HG02759 (cell line): ENCODE measurements at regions not wholly inside any gene's neighbourhood (a gene's known extent, or its start where the extent isn't known, plus 50 kb on each side); places are given as distances from the start of the nearest gene placed in this dataset.

Experiments
- ATAC-seq: cut with Tn5 transposase; IDR thresholded peaks from one replicate; pipeline ENCODE4 v1.9.1; 2021; ENCODE audit warnings: mild to moderate bottlenecking, moderate library complexity; ENCODE audit not compliant: unreplicated experiment

- ATAC-seq = no peak
Measured at GRCh38 chr4:138030375-138030774, 211.8 kb downstream of the SLC7A11 start.

- no peak for ATAC-seq
Measured at GRCh38 chr4:138028923-138029322, 213.2 kb downstream of the SLC7A11 start.

GRCh38 chr4:138021139-138021830, 220.9 kb downstream of the SLC7A11 start:
- ATAC-seq = no peak

DNA sequence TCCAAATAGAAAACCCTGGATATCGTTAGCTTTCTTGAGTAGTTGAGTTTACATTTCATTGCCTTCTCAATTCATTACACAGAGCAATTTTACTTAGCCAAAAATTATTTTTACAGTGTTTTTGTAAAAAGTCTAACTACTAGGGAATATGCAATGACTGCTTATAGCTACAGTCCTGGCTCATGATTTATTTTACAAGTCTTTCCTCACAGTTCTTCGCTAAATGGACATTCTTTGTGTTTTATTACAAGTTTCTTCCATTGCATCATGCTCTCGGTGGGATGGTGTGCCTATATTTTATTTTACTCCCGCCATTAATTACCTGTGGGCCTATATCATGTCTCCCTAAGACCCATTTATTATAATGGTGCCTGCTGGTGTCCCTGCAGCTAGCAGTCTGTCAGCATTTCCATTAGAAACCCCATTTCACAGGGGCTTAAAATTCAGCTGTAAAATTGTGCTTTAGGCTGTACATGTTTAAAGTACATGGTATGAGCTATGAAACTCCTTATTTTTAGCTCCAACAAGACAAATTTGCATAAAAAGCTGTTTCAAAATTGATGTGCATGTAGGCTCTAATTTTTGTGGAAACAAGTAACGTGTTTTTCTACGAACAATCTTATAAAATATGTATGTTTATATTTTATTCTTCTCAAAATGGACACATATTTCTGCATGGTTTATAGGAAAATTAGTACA, 227.4 kb downstream of the SLC7A11 start:
- ATAC-seq = no peak

- ATAC-seq = no peak
Measured at GRCh38 chr4:138013625-138014024, 228.5 kb downstream of the SLC7A11 start.

DNA sequence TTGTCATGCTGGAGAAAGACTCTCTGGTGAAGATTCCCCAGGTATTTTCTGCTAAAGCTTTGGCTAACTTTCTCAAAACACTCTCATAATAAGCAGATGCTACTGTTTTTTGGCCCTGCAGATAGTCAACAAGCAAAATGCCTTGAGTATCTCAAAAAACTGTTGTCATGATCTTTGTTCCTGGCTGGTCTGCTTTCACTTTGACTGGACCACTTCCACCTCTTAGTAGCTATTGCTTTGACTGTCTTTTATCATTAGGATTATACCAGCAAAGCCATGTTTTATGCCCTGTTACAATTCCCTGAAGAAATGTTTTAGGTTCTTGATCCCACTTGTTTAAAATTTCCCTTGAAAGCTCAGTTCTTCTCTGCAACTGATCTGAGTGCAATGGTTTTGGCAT, 231.5 kb downstream of the SLC7A11 start:
- ATAC-seq = peak; percentile 79

- ATAC-seq = no peak
Measured at GRCh38 chr4:138007572-138007971, 234.6 kb downstream of the SLC7A11 start.

DNA sequence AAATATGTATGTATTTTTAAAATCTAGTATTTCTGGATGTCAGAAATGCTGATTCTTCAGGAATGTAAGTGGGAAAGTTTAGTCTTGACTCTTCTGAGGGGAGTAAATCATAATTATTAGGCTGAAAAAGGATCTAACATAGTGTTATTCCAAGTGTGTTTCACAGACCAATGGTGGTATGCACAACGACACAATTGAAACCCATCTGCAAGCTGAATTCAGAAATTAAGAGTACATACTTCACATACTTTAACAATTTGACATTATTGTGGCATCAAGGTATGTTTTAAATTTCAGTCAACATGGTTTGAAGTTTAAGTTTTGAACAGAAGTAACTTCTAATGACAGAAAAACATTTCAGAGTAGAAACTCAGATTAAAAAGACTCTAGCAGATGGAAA, 236.7 kb downstream of the SLC7A11 start:
- no peak for ATAC-seq

DNA sequence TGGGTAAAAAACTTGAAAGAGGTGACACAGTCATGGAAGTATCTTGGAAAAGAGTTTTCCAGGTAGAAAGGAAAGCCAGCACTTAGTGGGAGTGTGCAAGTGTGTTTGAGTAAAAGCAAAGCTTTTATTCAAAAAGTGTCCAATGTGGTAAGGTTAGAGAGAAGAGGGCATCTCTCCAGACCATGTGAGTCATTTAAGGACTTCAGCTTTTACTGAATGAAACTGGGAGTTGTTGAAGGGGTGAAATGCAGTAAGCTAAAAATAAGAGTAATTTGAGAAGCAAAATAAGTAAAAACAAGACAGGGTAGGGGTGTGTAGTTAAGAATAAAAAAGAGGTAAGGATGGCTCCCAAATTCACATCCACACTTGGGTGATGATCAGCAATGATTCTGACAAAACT, 238.9 kb downstream of the SLC7A11 start:
- ATAC-seq = peak; percentile 99

DNA sequence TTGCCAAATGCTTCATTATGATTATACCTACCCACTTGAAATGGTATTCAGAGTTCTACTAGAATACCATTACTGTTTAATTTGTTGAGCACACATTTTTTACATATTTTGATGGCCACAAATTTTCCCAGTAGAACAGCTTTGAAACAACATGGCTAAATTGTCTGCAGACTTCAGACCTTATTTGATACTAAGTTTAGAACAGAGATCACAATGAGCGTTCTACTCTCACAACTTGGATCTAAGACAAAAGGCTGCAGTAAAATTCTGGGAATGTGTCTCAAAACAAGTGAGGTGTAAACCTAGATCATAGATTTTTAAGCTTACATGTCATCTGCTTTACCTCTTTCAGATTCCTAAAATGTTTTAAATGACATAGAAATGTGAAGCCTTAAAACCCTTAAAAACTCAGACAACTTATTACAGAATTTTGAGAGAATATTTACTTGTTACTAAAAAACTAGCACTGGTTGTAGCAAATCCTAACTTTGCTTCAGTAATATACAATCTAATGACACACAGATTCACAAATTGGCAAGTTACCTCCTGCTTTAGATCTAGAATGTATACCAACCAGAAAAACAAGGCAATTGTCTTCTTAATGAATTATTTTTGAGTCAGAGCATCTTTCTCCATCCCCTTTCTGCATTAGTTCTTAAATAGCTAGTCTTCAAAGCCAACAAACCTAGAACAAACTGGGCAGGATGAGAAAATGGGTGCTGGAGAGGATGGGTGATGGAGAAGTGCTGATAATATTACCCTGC, 243.3 kb downstream of the SLC7A11 start:
- ATAC-seq = no peak

- no peak for ATAC-seq
Measured at GRCh38 chr4:137997496-137997895, 244.7 kb downstream of the SLC7A11 start.

DNA sequence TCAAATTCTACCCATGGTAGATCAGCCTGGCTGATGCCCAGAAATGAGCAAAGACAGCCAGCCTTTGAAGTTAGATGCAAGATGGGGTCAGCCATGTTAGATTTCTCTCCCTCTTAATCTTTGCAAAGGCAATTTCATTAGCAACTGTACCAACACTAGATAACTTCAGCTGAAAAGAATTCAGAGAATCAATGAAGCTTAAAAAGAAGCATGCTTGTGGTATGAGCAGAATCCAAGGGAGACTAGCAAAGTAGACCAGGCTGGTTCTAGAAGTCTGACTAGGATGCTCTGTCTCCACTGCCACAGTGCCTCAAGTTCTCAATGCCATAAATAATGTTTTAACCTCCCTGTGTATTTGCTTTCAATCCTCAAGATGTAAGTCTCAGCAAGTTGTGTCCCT, 247.3 kb downstream of the SLC7A11 start:
- ATAC-seq = no peak

DNA sequence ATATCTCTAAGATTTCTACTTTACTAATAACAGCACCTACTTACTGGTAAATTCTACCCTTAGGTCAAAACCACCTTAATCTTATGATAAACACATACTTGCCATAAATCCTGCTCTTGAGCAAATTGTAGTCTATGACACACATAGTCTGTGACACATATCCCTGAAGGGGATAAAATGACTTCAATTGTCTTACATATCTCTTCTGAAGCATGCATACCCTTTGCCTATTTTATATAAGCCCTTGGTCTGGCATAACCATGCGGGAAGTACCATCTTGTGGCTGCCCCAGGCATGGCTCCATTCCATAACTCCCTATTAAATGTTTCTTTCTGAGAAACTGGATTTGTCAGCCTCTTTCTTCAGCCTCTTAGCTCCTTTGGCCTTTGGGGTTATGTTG, 248.9 kb downstream of the SLC7A11 start:
- no peak for ATAC-seq

DNA sequence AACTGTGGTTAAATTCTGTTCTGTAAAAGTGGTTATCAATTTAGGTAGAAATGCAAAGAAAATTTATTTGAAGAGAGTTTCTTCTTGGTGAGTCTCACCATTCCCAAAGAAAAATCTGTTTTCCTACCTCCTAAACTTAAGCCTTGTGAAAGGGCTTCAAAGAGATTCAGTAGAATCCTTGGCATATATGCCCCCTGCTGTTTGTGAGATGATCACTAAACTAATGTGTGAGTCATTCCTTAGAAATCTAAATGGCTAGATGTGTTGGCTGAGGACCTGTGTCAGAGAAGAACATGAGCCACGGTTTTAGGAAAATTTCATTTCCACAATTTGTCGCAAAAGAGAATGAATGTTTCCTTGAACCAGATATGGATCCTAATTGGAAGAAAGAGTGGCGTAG, 260.9 kb downstream of the SLC7A11 start:
- ATAC-seq = no peak

DNA sequence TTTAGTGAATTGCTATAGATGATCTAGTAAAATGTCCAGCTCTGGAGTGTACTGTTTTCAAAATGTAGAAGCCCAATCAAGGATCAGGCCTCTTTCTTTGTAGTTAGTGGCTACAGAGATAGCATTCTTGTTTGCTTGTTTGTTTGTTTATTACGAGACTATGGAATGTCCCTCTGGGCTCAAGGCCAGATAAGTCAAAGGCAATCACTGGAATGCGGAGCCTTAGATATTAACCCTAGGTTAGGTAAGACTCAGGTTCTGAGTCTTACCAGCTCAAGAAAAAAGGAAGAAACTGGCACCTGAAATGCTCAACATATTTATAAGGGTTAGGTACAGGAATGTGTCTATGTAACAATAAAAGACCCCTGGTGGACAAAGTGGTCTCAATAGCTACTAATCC, 261.5 kb downstream of the SLC7A11 start:
- ATAC-seq = no peak

DNA sequence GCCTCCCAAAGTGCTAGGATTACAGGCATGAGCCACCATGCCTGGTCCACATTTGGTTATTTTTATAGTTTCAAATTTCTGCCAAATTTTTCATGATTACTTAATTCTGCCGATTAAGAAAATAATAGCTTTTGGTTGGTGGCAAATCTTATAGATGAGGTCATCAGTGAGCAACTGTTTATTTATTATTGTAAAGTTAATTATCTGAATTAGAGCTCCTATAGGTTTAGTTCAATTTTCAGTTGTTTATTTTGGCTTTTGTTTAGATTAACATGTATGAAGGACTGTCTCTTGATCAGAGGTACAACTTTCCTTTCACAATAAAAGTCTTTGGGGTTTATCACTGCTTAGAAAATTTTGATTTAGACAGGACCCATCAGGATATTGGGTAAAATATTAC, 262.2 kb downstream of the SLC7A11 start:
- ATAC-seq = no peak

GRCh38 chr4:137968956-137969678, 273.0 kb downstream of the SLC7A11 start:
- no peak for ATAC-seq

DNA sequence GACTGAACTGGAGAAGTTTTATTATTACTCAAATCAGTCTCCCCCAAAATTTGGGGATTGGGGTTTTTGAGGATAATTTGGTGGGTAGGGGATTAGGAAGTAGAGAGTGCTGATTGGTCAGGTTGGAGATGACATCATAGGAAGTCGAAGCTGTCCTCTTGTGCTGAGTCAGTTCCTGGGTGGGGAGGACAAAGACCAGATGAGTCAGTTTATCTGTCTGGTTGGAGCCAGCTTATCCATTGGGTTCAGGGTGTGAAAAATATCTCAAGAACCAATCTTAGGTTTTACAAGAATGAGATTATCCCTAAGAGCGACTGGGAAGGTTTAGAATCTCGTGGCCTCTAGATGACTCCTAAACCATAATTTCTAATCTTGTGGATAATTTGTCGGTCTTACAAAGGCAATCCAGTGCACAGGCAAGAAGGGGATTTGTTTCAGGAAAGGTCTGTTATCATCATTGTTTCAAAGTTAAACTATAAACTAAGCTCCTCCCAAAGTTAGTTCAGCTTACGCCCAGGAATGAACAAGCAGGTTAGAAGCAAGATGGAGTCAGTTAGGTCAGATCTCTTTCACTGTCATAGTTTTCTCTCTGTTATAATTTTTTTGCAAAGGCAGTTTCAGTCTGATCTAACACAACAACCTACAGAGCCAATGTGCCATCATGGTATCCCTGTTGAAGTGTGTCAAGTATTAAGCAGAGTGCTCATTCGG, 274.5 kb downstream of the SLC7A11 start:
- ATAC-seq = no peak

DNA sequence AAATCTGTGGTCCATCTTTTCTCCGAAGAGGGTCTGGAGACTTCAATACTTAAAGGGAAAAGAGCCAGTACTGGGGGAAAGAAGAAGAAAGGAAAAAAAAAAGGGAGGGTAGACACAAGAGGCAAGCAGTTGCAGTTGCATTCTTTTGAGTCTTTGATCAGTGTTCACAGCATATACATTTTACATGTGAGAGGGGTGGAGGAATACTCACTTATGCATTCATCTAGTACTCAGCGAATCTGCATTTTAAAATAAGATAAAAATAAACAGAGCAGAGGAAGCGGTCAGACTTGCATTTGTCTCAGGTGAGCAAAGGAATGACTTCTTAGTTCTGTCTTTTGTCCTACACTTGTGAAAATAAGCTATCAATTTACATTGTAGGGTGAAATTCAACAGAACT, 275.6 kb downstream of the SLC7A11 start:
- no peak for ATAC-seq

GRCh38 chr4:137961051-137961438, 281.1 kb downstream of the SLC7A11 start:
- no peak for ATAC-seq
